A673 (cell line): ENCODE measurements at regions not wholly inside any gene's neighbourhood (a gene's known extent, or its start where the extent isn't known, plus 50 kb on each side); places are given as distances from the start of the nearest gene placed in this dataset.

Experiments used
- BruUV-seq: library from RNA; stranded (reverse); fragments of 400-500 nt; replicated peaks from 2 replicates; lab custom pipeline; 2021; lab: Mats Ljungman, UMichigan
- CTCF ChIA-PET: fragments of 300-600 bp; sonication (Branson Sonifier 250); formaldehyde crosslinking; loops from one replicate; lab custom pipeline; 2022; ENCODE audit warnings: antibody characterized with exemption; lab: Charles Lee
- POLR2A ChIA-PET: fragments of 300-600 bp; sonication (Branson Sonifier 250); formaldehyde crosslinking; loops from one replicate; lab custom pipeline; 2022; ENCODE audit warnings: antibody characterized with exemption; ENCODE audit not compliant: low non-redundant PET; lab: Charles Lee
- DNase-seq: peaks from one replicate; pipeline ENCODE4 v3.0.0-alpha.2; 2015; ENCODE audit warnings: low spot score
- H3K27ac ChIP-seq: fragments of 200-600 bp; sonication (generic); 2 replicates; pipeline ENCODE4 v1.5.1; 2016; ENCODE audit warnings: mixed run types, low read depth, mild to moderate bottlenecking, mixed read lengths, antibody characterized with exemption, low read length; ENCODE audit not compliant: poor library complexity, severe bottlenecking
- H3K27me3 ChIP-seq: fragments of 200-600 bp; sonication (generic); replicated peaks from 2 replicates; pipeline ENCODE4 v1.6.1; 2017; ENCODE audit warnings: mixed run types, low read depth, mild to moderate bottlenecking, mixed read lengths, antibody characterized with exemption, low read length; ENCODE audit not compliant: insufficient read depth, poor library complexity
- H3K36me3 ChIP-seq: fragments of 200-600 bp; sonication (generic); 2 replicates; pipeline ENCODE4 v1.6.1; 2016; ENCODE audit warnings: mixed run types, mild to moderate bottlenecking, mixed read lengths, antibody characterized with exemption, low read length; ENCODE audit not compliant: insufficient read depth, poor library complexity, severe bottlenecking
- H3K4me1 ChIP-seq: fragments of 200-600 bp; sonication (generic); 2 replicates; pipeline ENCODE4 v1.6.1; 2017; ENCODE audit warnings: mixed run types, mild to moderate bottlenecking, mixed read lengths, antibody characterized with exemption, low read length; ENCODE audit not compliant: insufficient read depth, poor library complexity, severe bottlenecking
- H3K4me3 ChIP-seq: fragments of 200-600 bp; sonication (generic); 2 replicates; pipeline ENCODE4 v1.5.1; 2016; ENCODE audit warnings: low read depth, mixed run types, mild to moderate bottlenecking, mixed read lengths, low read length; ENCODE audit not compliant: poor library complexity, severe bottlenecking
- H3K9me3 ChIP-seq: fragments of 200-600 bp; sonication (generic); 2 replicates; pipeline ENCODE4 v1.6.1; 2016; ENCODE audit warnings: mixed run types, low read depth, mild to moderate bottlenecking, mixed read lengths, antibody characterized with exemption, low read length; ENCODE audit not compliant: poor library complexity, severe bottlenecking
- CTCF ChIP-seq: fragments of 300-800, 200-600 bp; sonication (generic); conservative IDR thresholded peaks from 2 replicates; pipeline ENCODE4 v1.5.1; 2017; ENCODE audit warnings: low read depth, mild to moderate bottlenecking, antibody characterized with exemption, low read length, moderate library complexity, mixed read lengths
- EZH2 ChIP-seq: fragments of 200-600 bp; sonication (generic); IDR thresholded peaks from 2 replicates; pipeline ENCODE4 v1.6.1; 2017; ENCODE audit warnings: borderline replicate concordance, low read depth, mild to moderate bottlenecking, mixed read lengths, antibody characterized with exemption, low read length; ENCODE audit not compliant: poor library complexity, severe bottlenecking
- intact Hi-C: fragments of 100-400 bp; cut with micrococcal nuclease; formaldehyde crosslinking; loops from one replicate; pipeline ENCODE4 v1.10.0; 2022; ENCODE audit not compliant: unreplicated experiment

GRCh38 chr3:128556907-128557306 lies 63.9 kb upstream of the GATA2 start:
- Histone ChIP-seq H3K27ac (no peak overlapping the region), H3K4me1 (no peaks in the 10 kb centered on the region), H3K9me3 (no peaks in the 10 kb centered on the region), H3K4me3 (no peak overlapping the region), H3K27me3 (no peaks in the 10 kb centered on the region), H3K36me3 (no peaks in the 10 kb centered on the region)
- intact Hi-C loops, result no loop called here
- DNase-seq, result no peak
- POLR2A ChIA-PET, result interaction anchor here (0.6 kb wide), 1 partner anchor 22 kb away, joined by 3 read pairs; no protein-coding TSS in a partner anchor
- no TSS peak for BruUV-seq
- CTCF ChIA-PET, result no interaction called here
- TF ChIP-seq CTCF (no peak), EZH2 (no peak)

DNA sequence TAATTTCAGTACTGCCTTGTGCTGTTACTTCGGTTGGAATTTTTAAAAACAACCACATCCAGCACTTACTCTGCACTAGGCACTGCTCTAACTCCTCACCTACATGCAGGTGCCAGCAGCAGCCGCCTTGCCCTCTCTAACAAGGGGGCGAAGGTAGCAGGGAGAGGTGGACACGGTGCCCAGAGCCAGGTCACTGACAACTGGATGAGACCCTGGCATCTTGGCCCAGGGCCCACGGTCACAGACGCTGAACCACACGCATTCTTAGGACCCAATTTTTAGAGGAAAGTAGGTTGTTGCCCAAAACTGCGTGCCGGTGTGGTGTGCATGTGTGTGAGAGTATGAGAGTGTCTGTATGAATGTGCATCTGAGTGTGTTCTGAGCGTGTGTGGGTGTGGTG lies 63.4 kb upstream of the GATA2 start:
- no peak for DNase-seq
- ChIA-PET POLR2A (no interaction called here), CTCF (no interaction called here)
- H3K27me3 ChIP-seq, result no peaks in the 10 kb centered on the region
- no peaks in the 10 kb centered on the region for H3K4me1 ChIP-seq
- intact Hi-C loops, result no loop called here
- H3K27ac ChIP-seq, result no peak overlapping the region
- no peak overlapping the region for H3K4me3 ChIP-seq
- no peak for TF ChIP-seq EZH2
- no peak for TF ChIP-seq CTCF
- no peaks in the 10 kb centered on the region for H3K36me3 ChIP-seq
- no peaks in the 10 kb centered on the region for H3K9me3 ChIP-seq
- BruUV-seq, result no TSS peak

- no peaks in the 10 kb centered on the region for H3K27me3 ChIP-seq
- ChIA-PET POLR2A (no interaction called here), CTCF (no interaction called here)
- H3K4me1 ChIP-seq, result no peaks in the 10 kb centered on the region
- no peak overlapping the region for H3K4me3 ChIP-seq
- TF ChIP-seq CTCF (no peak), EZH2 (no peak)
- DNase-seq, result no peak
- no TSS peak for BruUV-seq
- no peaks in the 10 kb centered on the region for H3K36me3 ChIP-seq
- no peak overlapping the region for H3K27ac ChIP-seq
- intact Hi-C loops, result no loop called here
- H3K9me3 ChIP-seq, result no peaks in the 10 kb centered on the region
Measured at GRCh38 chr3:128555841-128556240, 62.8 kb upstream of the GATA2 start.
